ENCODE measurements at regions not wholly inside any gene's neighbourhood (a gene's known extent, or its start where the extent isn't known, plus 50 kb on each side); places are given as distances from the start of the nearest gene placed in this dataset.

DNA sequence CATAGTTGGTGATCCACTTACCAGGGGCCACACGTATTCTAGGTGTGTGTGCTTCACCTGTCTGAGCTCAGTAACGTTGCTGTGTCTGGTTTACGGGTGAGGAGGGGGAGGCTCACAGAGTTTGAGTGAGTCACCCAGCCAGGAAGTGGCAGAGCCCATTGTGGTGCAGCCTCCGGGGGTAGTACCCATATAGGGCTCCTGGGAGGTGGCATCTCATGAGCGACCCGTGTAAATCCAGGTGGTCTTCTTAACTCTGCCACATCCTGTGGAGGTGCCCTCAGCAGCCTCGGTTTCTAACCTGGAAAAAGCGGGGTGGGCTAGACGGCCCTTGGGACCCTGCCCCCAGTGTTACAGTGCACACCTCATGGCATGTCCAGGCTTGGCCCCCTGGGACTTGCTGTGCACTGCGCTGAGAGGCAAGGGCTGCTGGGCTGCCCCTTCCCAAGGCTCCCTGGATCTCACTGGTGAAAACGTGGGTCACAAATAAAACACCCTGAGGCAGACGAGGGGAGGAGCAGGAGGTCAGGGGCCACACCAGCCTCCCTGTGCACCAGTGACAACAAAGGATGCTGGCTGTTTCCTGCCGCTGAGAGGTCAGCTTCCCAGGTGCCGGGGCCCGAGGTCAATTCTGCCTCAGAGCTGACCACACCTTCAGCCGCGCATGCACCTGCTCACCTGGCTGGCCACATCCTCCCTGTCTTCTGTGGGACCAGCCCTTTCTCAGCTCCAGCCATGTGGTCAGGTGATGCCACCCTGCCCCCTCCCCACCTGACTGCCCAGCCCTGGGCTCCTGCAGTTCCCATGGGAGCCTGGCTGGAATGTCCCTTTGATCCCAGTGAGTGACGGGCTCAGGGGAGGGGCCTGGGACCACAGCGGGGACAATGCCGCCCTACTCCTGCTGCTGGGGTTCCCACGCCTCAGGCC is 305.1 kb downstream of the CTTN start:
- DNase-seq (ENCODE audit: low spot score), result no peak

DNA sequence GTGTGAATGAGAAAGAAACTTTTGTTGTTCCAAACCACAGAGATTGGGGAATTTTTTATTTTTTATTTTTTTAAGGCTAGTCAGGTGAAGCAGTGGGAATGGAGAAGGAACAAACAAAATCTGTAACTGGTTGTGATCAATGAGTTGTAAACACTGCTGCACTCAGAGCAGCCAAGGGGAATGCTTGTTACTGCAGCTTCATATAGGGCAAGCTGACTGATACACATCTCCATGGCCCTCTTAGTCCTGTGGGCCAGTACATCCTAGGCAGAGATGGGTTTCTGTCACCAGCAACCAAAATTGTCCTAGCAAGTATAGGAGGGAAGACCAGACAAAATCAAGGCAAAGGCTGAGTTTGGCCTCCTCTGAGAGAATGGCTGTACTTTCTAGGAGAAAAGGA is 306.8 kb downstream of the CTTN start:
- DNase-seq (ENCODE audit: low spot score), result no peak

DNA sequence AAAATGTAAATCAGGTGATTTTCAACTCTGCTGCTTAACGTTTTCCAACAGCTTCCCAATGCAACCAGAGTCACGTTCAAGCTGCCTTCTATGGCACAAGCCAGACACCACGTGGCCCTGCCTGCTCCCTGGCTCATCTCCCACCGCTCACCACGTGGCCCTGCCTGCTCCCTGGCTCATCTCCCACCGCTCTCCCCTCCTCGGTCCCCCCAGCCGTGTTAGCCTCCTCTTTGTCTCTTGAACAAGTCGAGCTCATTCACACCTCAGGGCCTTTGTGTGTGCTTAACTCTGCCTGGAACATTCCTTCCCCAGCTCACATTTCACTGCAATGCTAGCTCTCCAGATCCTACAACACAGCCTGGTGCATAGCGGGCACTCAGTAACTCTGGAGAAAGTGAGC is 307.6 kb downstream of the CTTN start:
- no peak for DNase-seq (ENCODE audit: low spot score)

DNA sequence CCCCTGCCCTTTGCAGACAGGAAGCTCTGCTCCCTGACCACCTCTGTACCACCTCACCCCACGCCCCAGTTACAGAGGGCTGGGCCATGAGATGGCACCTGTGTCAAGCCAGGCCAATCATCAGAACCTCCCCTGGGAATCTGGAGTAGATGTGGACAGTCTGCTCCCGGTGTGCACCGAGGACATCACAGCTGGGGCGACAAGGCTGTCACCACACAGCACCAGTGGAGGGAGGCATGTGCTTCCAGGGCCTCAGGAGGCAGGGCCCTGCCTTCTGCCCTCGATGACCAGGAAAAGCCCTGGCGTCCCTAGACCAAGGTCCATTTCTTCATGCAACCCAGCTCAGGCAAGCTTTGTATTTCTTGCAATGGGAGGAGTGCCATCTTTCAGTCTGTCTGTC is 309.5 kb downstream of the CTTN start:
- no peak for DNase-seq (ENCODE audit: low spot score)

DNA sequence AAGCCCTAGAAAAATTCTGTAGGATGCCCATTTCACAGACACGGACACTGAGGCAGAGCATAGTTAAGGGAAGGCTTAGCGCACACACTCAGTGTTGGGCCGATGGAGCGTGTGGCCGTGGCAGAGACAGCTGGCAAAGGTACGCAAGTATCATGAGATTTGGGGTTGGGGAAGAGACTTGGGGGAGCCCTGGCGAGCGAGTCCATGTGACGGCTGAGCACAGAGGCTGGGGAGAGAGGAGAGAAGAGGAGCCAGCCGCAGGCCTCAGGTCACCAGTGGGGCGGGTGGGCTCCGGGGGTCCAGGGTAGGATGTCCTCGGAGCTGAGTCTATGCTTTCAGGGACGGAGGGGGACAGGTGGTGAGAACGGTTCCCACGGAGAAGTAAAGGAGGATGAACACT is 311.3 kb downstream of the CTTN start:
- no peak for DNase-seq (ENCODE audit: low spot score)

DNA sequence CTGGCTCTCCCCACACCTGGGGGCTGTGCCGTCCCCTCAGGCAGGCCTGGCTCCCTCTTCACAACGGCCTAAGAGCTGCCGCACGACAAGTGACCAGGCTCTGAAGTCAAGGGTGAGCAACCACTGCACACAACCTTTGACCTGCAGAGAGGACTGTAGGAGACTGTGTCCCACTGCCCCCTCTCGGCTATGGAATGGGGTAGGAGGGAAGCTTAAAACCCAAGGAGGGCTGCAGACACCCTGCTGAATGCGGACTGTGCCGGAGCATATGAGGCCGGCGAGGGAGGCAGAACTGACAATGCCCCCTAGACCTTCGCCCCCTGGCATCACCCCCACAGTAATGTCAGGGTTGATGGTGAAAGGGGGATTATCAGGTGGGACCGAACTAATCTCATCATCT is 311.9 kb downstream of the CTTN start:
- no peak for DNase-seq (ENCODE audit: low spot score)

DNA sequence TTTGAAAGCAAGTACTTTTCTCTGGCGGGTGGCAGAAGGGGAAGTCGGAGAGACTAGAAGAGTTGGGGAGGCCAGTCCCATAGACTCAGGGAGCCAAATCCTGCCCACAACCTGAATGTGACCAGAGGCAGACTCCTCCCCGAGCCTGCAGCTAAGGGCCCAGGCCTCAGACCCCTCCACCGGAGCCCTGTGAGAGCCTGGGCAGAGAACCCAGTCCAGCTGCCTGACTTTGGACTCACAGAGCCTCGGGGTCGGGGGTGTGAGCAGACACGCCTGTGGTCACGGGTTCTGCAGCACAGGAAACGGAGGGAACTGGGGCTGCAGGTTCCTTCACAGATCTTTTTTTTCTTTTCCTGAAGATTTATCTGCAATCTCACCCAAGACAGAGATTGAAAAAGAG is 312.3 kb downstream of the CTTN start:
- DNase-seq (ENCODE audit: low spot score), result no peak

DNA sequence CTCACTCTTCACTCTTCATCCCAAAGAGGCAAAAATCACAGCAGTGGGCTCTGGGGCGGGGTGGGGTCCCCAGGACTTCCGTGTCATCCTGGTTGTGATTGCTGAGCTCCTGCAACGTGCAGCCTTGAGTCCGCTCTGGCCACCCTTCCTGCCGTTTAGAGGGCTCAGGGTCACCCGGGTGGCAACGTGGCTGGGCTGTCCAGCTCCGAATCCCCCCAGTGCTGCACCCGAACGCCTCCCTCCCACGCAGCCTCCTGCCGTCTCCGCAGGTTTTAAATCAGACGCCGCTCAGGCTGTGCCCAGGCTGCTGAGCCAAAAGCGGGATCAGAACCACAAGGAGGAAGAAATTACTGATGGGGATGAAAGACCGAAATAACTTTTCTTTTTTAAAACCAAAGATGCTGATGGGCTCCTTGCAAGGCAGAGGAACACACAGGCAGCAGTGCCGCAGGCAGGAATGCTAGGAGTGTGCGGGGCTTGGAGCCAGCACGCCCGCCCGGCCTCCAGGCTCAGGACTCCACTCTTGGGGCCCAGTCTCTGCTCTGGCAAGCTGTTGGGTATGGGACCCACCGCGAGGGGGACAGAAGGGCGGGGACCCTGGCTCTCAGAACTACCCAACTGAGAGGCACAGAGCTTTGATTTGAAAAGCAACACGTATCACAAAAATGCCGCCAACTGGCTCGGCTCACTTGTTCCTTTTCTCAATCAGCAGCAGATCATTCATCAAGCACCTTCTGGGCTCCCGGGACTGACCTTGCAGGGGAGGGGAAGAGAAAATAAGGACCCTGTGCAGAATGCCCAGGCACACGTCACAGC is 313.0 kb downstream of the CTTN start:
- DNase-seq (ENCODE audit: low spot score), result no peak

DNA sequence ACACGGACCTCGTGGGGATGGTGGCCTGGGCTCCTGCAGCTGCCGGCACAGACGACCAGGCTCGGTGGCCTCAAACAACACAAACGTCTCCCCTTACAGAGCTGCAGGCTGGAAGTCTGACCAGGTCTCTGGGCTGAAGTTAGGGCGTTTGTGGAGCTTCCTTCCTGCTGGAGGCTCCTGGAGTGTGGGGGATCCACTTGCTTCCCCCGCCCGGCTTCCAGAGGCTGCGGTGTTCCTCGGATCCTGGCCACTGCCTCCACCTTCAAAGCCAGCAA is 313.5 kb downstream of the CTTN start:
- no peak for DNase-seq (ENCODE audit: low spot score)

DNA sequence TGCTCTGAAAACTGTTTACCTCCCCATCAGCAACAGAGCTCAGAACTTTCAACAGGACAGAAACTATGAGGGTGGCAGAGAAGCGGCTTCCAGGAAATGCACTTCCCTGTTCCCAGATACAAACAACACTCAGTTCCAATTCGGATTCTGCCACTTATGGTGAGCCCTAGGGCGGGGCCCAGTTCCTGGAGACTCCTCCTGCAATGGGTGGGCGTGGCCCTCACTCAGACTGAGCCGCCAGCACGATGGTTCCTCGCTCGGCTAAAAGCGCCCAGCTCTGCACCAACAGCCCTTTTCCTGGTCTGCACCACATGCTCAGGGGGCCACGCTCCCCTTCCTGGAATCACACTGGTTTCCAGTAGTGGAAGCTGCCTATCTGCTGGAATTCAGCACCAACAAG is 314.1 kb downstream of the CTTN start:
- peak; percentile 6 for DNase-seq (ENCODE audit: low spot score)

DNA sequence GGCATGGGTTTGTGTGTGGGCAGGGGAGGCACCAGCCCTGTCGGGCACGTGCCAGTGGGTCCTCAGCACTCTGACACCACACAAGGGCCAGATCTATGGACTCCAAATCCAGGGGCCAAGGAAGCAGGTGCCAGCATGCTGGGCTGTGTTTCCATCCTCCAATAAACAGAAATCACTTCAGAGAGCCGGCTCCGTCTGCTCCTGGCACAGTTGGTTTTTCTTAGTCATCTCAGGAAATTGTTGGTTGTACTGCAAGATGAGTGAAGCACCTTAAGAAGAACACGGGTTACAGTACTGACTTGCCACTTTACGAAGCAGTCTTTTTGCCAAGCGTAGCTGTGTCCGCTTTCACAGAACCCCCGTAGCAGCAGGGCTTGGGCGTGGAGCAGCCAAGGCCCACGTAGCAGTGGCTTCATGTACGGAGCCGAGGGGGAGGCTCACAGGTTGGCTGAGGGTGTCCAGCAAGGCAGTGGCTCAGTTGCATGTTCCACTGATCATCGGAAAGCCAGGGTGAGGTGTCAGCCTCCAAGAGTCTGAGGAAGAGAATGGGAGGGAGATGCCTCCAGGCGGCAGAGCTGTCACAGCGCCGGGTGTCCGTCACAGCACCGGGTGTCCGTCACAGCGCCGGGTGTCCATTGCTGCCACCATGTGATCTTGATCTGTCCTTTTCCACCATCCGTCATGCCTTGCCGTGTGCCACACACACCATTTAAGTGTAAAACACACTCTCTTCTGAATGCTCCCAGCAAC is 314.9 kb downstream of the CTTN start:
- DNase-seq (ENCODE audit: low spot score), result no peak

DNA sequence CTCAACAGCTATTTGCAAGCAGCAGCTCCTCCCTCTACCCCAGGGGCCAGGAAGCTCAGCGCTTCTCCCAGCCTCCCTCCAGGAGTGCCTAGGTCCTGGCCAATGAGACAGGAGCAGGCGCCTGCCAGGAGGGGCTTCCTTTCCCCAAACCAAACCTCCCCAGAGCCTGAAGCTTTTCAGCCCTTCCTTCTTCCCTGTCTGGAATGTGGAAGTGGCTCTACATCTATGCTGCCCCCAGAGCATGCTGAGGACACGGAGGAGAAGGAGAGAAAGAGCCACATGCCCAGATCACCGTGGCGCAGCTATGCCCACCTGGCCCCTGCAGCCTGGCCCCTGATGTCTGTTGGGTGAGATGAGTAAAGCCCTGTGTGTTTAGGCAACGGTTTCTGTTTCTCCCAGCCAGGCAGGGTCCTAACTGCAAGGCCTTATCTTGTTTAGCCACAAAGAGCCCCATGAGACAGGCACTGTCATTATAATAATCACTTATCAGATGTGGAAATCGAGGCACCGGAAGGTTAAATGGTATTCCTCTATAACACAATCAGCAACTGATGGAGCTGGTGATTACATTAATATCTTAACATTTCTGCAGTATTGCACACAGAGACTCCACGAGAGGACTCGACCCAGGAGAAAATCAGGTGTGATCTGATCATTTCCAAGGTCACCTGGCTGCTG is 315.8 kb downstream of the CTTN start:
- no peak for DNase-seq (ENCODE audit: low spot score)

DNA sequence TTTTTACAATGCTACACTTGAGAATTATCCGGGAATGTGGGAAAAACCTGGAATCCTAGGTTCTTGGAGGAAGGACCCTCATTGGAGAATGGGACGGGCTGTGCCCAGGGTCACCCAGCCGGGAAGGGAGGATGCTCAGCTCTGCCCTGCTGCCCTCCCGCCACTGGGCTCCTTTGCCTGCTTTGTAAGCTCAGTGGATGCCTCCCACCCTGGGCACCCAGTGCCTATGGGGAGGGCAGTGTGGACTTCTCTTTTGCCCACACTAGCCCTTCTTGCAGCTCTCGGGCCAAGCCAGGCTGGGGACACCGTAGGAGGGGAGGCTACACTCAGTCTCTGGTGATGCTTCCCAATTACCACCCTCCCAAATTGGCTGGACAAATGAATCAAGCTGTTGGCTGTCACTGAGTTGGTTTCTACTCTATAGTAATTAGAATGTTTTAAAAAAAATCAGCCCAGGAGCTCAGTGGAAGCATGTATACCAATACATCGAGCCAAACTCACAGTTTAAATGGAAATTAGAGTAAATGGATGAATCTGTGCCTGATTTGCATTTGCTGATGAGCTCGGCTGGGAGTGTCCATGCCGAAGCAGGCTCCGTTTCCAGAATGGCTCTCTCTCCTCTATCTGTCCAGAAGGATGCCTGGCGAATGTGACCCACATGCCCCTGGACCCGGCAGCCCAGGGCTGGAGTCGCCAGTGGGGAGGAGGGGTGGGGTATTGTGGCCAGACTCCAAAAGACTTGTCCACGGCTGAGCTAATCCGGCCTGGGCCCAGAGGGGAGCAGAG is 317.0 kb downstream of the CTTN start:
- no peak for DNase-seq (ENCODE audit: low spot score)

DNA sequence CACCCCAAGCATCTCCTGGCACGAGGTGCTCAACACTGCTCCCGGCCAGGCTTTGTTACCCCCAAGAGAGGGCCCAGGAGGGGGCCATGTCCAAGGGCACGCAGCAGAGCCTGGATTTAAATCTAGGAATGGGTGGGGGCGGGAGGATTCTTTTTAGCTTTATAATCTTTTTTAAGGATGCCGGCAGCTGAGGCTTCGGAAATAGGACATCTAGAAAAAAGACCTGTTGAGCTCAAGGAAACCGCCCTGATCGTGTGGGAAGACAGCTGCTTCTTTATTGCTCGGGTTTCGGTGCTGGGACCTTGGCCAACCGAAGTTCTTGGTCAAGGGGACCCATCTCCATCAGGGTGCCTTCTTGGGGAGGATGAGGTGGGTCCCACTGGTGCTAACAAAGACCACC is 317.9 kb downstream of the CTTN start:
- DNase-seq (ENCODE audit: low spot score), result no peak

DNA sequence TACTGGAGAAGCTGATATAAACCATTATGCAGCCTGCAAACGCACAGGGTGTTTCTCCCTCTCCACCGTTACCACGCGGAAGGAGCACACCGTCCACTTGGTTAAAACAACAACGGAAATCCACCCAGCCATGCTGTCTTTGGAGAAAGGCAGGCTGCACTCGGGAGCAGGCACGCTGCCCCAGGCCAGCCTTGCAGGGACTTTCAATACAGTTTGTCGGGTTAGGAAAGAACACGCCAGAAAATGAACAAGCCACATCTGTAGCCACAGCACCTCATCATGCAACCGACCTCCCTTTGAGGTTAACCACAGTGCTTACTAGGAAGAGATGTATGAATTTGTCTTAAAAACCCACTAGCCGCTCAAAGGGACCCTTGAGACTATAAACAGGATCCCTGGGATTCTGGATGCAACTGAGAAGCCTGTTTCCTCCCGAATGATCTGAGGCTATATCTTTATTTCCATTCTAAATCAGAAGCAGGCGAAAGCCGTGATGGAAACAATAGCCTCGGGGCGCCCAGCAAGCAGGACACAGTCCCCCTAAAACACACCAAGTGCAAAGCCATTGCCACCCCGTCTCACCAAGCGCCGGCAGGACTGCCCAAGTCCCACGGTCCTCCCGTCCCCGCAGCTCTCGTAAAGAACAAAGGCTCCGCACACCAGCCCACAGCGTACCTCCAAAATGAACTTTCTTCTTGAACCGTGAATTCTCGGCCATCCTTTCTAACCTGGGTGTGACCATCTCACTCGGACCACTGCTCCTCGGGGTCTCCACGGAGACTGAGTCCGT is 318.9 kb downstream of the CTTN start:
- DNase-seq (ENCODE audit: low spot score), result no peak

DNA sequence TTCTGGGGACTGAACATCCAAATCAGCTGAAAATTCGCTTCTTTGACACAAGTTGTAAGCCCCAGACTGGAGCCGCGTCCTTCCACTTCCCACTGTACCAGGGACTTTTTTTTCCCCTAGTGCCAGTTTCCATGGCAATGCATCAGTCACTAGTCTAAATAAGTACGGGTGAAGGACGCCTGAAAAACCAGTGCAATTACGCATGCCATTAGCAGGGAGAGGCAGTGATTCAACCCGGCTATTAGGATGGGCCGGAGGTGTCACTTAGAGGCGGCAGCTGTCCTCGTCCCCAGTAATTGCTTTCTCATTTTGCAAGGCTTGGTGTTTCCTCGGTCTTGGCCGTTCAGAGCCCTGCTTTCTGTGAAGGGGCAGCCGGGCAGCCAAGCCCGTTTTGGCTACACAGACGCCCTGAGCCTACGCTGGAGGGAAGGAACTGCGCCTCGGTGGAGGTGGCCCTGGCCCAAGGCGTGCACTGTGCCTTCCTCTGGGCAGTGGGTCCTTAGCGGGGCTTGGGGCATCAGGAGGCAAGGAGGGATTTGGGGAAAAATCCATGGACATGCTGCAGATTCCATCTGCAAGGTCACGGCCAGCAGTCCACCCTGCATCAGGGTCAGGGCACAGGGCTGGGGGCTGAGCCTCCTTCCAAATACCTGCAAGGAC is 319.7 kb downstream of the CTTN start:
- no peak for DNase-seq (ENCODE audit: low spot score)

DNA sequence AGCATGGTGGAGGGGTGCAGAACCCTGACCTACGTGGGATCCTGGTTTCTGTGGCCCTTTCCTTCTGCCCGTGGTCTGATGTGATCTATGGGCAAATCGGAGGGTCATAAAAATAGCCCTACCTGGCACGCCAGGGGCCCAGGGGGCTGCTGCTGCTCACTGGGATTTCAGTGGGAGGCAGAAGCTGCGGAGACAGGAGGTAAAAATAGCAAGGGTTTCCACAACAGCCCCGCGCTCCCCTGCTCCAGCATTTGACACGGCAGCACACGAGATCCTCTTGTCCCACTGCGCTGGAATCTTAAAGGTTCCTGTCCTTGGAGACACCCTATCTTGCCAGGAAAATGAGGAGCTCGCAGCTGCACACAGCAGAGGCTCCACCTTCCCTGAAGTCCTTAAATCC is 321.2 kb downstream of the CTTN start:
- no peak for DNase-seq (ENCODE audit: low spot score)

DNA sequence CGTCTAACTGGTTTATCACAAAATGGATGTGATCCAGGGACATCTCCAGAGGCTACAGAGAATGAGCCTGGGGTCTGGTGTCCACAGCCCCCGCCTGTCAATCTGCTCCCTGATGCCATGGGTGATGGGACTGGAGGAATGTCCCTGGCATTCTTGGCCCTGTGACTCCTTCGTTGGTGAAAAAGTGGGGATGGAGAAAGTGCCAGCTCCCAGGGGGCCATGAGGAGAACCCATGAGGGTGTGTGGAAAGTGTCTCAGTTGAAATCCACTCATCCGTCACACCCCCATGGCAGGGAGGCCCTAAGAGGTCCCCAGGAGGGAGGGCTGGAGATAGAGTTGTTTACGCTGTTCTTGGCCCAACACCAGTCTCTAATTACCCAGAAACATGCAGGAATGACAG is 322.0 kb downstream of the CTTN start:
- DNase-seq (ENCODE audit: low spot score), result no peak

DNA sequence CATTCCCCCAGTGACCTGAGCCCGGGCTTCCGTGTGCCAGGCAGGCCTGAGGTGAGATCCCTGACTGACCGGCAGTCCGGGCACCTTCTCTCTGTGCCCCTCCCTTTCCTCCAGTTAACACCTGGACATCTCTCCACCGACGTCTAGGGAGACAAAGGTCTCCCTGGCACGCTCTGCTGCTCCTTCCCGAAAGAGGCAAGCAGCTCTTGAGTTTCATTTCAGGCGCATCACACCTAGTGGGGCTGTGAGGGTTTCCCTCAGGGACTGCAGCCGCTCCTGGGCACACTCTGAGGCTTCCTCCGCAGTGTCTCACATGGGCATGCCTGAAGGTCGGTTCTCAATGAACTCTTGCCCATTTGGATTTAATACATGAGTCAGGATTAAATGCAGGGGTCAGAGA is 322.7 kb downstream of the CTTN start:
- no peak for DNase-seq (ENCODE audit: low spot score)

DNA sequence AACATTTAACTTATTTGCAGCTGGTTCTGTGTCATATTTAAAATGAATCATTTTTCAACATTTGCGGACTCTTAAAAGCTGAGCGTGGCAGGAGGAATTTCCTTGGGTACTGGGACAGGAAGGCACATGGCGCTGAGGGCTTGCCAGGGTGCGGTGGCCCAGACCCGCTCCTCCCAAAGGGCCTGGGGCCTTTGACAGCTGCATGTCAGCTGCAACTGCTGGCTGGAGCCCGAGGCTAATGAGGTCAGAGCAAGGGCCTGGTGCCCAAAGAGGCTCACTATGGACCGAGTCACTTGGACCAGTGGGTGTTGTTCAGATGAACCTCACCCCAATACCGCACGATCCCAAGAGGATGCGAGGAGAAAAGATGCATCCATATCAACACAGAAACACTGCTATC is 326.9 kb downstream of the CTTN start:
- no peak for DNase-seq (ENCODE audit: low spot score)
